ENCODE measurements at regions not wholly inside any gene's neighbourhood (a gene's known extent, or its start where the extent isn't known, plus 50 kb on each side); places are given as distances from the start of the nearest gene placed in this dataset.

- H3K4me3 ChIP-seq (replicated peaks in 1 of 3): no peak overlapping the region
- no peak overlapping the region for H3K27ac ChIP-seq
- WGBS, 2 donors: 87 to 93% methylated on average over 3 of the region's 3 CpGs
- no peaks in the 10 kb centered on the region for H3K4me1 ChIP-seq
- no peak for DNase-seq
- no peaks in the 10 kb centered on the region for H3K27me3 ChIP-seq
- no peaks in the 10 kb centered on the region for H3K36me3 ChIP-seq
- H3K9me3 ChIP-seq: no peaks in the 10 kb centered on the region
- intact Hi-C loops (cut with DNase I): no loop called here
- no peak for TF ChIP-seq CTCF (IDR thresholded peaks at IDR 0.05)
- no peak for TF ChIP-seq POLR2A (IDR thresholded peaks at IDR 0.05)
Measured at GRCh38 chr14:83269583-83269982, 1735.9 kb upstream of the SEL1L start.

DNA sequence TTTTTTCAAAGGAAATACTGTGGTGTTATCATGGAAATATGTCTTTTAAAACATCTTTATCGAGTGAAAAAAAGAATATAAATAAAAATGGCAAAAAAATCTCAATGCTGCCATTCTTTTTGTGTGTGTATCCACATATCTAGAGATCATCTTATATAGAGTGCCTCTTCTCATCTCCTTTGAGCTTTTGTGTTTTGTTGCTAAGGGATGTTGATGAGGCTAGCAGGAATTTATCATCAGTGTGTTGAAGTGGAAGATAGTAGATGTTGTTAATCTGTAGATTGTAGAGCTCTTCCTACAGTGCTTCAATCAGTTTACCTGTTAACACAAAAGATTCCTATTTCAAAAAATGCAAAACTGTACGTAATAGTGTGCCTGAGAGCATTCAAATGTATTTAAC is 1738.0 kb upstream of the SEL1L start:
- no peak overlapping the region for H3K4me3 ChIP-seq (replicated peaks in 1 of 3)
- DNase-seq: no peak
- TF ChIP-seq POLR2A (IDR thresholded peaks at IDR 0.05) (no peak), CTCF (IDR thresholded peaks at IDR 0.05) (no peak)
- no peaks in the 10 kb centered on the region for H3K27me3 ChIP-seq
- no peaks in the 10 kb centered on the region for H3K36me3 ChIP-seq
- no peak overlapping the region for H3K27ac ChIP-seq
- 90% methylated on average over 2 of the region's 2 CpGs for WGBS, 2 donors
- no peaks in the 10 kb centered on the region for H3K9me3 ChIP-seq
- intact Hi-C loops (cut with DNase I): no loop called here
- no peaks in the 10 kb centered on the region for H3K4me1 ChIP-seq

GRCh38 chr14:83280719-83281118 is 1747.1 kb upstream of the SEL1L start:
- H3K9me3 ChIP-seq: no peaks in the 10 kb centered on the region
- intact Hi-C loops (cut with DNase I): no loop called here
- H3K27me3 ChIP-seq: no peaks in the 10 kb centered on the region
- no peak for TF ChIP-seq POLR2A (IDR thresholded peaks at IDR 0.05)
- no peak for TF ChIP-seq CTCF (IDR thresholded peaks at IDR 0.05)
- 97 to 98% methylated on average over 4 of the region's 4 CpGs for WGBS, 2 donors
- no peak overlapping the region for H3K27ac ChIP-seq
- no peak for DNase-seq
- H3K36me3 ChIP-seq: no peaks in the 10 kb centered on the region
- H3K4me1 ChIP-seq: no peaks in the 10 kb centered on the region
- H3K4me3 ChIP-seq (replicated peaks in 1 of 3): no peak overlapping the region

GRCh38 chr14:83282706-83283105 is 1749.1 kb upstream of the SEL1L start:
- H3K36me3 ChIP-seq: no peaks in the 10 kb centered on the region
- H3K4me1 ChIP-seq: no peaks in the 10 kb centered on the region
- no peak overlapping the region for H3K4me3 ChIP-seq (replicated peaks in 1 of 3)
- no peaks in the 10 kb centered on the region for H3K9me3 ChIP-seq
- no peak for DNase-seq
- intact Hi-C loops (cut with DNase I): no loop called here
- no peak overlapping the region for H3K27ac ChIP-seq
- no peaks in the 10 kb centered on the region for H3K27me3 ChIP-seq
- TF ChIP-seq CTCF (IDR thresholded peaks at IDR 0.05) (no peak), POLR2A (IDR thresholded peaks at IDR 0.05) (no peak)

- no peaks in the 10 kb centered on the region for H3K9me3 ChIP-seq
Measured at GRCh38 chr14:83287300-83287699, 1753.6 kb upstream of the SEL1L start.

More at GRCh38 chr14:83287300-83287699, 1753.6 kb upstream of the SEL1L start:
- no peak for DNase-seq
- intact Hi-C loops (cut with DNase I): no loop called here
- Histone ChIP-seq H3K4me1 (no peaks in the 10 kb centered on the region), H3K27me3 (no peaks in the 10 kb centered on the region), H3K36me3 (no peaks in the 10 kb centered on the region), H3K27ac (no peak overlapping the region), H3K4me3 (replicated peaks in 1 of 3) (no peak overlapping the region)
- TF ChIP-seq POLR2A (IDR thresholded peaks at IDR 0.05) (no peak), CTCF (IDR thresholded peaks at IDR 0.05) (no peak)
- 79 to 88% methylated on average over 2 of the region's 2 CpGs for WGBS, 2 donors
